H9 (cell line): ENCODE measurements at regions not wholly inside any gene's neighbourhood (a gene's known extent, or its start where the extent isn't known, plus 50 kb on each side); places are given as distances from the start of the nearest gene placed in this dataset.
"Not testable (repeated sequence)": the region's sequence is repeated elsewhere in the genome, so short reads cannot be mapped to it uniquely, and the experiment has no call there.

ENCODE experiments used
- DNase-seq: peaks from one replicate; pipeline ENCODE4 v3.0.0-alpha.2; 2017
- H2AFZ ChIP-seq: one replicate; pipeline ENCODE4 v1.6.1; 2013; ENCODE audit warnings: mild to moderate bottlenecking, low read length, control low read depth, moderate library complexity
- H2AK5ac ChIP-seq: 2 replicates; pipeline ENCODE4 v1.6.1; 2013; ENCODE audit warnings: low read length, control low read depth, mixed read lengths; ENCODE audit not compliant: insufficient read length
- H2BK120ac ChIP-seq: one replicate; pipeline ENCODE4 v1.6.1; 2013; ENCODE audit warnings: low read depth, mild to moderate bottlenecking, low read length, control low read depth, inconsistent platforms; ENCODE audit not compliant: poor library complexity, severe bottlenecking
- H2BK12ac ChIP-seq: 2 replicates; pipeline ENCODE4 v1.6.1; 2013; ENCODE audit warnings: low read length, control low read depth, mixed read lengths, low read depth; ENCODE audit not compliant: insufficient read length
- H2BK15ac ChIP-seq: 2 replicates; pipeline ENCODE4 v1.6.1; 2013; ENCODE audit warnings: low read depth, low read length, control low read depth
- H2BK20ac ChIP-seq: one replicate; pipeline ENCODE4 v1.6.1; 2013; ENCODE audit warnings: low read depth, mild to moderate bottlenecking, low read length, control low read depth, inconsistent platforms; ENCODE audit not compliant: poor library complexity, severe bottlenecking
- H2BK5ac ChIP-seq: 2 replicates; pipeline ENCODE4 v1.6.1; 2013; ENCODE audit warnings: low read length, control low read depth, mixed read lengths; ENCODE audit not compliant: insufficient read length
- H3K14ac ChIP-seq: 2 replicates; pipeline ENCODE4 v1.6.1; 2013; ENCODE audit warnings: low read length, control low read depth; ENCODE audit not compliant: insufficient read depth
- H3K18ac ChIP-seq: 2 replicates; pipeline ENCODE4 v1.6.1; 2013; ENCODE audit warnings: low read depth, mild to moderate bottlenecking, mixed read lengths, low read length, control low read depth; ENCODE audit not compliant: insufficient read length
- H3K23ac ChIP-seq: 2 replicates; pipeline ENCODE4 v1.6.1; 2013; ENCODE audit warnings: low read length, control low read depth, mixed read lengths, low read depth; ENCODE audit not compliant: insufficient read length
- H3K23me2 ChIP-seq: 2 replicates; pipeline ENCODE4 v1.6.1; 2013; ENCODE audit warnings: low read depth, mild to moderate bottlenecking, mixed read lengths, low read length, control low read depth; ENCODE audit not compliant: insufficient read length, poor library complexity, severe bottlenecking
- H3K27ac ChIP-seq: 2 replicates; pipeline ENCODE4 v1.5.1; 2013; ENCODE audit warnings: low read length, control low read depth, mixed read lengths, low read depth; ENCODE audit not compliant: insufficient read length
- H3K27me3 ChIP-seq: 2 replicates; pipeline ENCODE4 v1.6.1; 2013; ENCODE audit warnings: low read length, control low read depth, inconsistent platforms; ENCODE audit not compliant: insufficient read depth
- H3K4ac ChIP-seq: 2 replicates; pipeline ENCODE4 v1.6.1; 2013; ENCODE audit warnings: low read depth, mild to moderate bottlenecking, control low read depth, inconsistent platforms, low read length, moderate library complexity
- H3K4me1 ChIP-seq: 2 replicates; pipeline ENCODE4 v1.6.1; 2013; ENCODE audit warnings: low read length, control low read depth, inconsistent platforms; ENCODE audit not compliant: insufficient read depth
- H3K4me2 ChIP-seq: 2 replicates; pipeline ENCODE4 v1.6.1; 2013; ENCODE audit warnings: low read length, control low read depth, mixed read lengths; ENCODE audit not compliant: insufficient read length, insufficient read depth
- H3K56ac ChIP-seq: 2 replicates; pipeline ENCODE4 v1.6.1; 2013; ENCODE audit warnings: low read depth, mild to moderate bottlenecking, mixed read lengths, low read length, control low read depth; ENCODE audit not compliant: insufficient read length
- H3K79me1 ChIP-seq: 2 replicates; pipeline ENCODE4 v1.6.1; 2013; ENCODE audit warnings: low read depth, mild to moderate bottlenecking, moderate library complexity, low read length, control low read depth, inconsistent platforms; ENCODE audit not compliant: insufficient read depth, poor library complexity, severe bottlenecking
- H3K79me2 ChIP-seq: 2 replicates; pipeline ENCODE4 v1.6.1; 2013; ENCODE audit warnings: low read length, control low read depth, inconsistent platforms; ENCODE audit not compliant: insufficient read depth
- H3K9ac ChIP-seq: 2 replicates; pipeline ENCODE4 v1.6.1; 2013; ENCODE audit warnings: low read length, control low read depth, mixed read lengths; ENCODE audit not compliant: insufficient read length; ENCODE audit errors: extremely low read depth
- H3K9me3 ChIP-seq: one replicate; pipeline ENCODE4 v1.6.1; 2013; ENCODE audit warnings: low read depth, low read length, inconsistent platforms; ENCODE audit not compliant: control insufficient read depth
- H3T11ph ChIP-seq: one replicate; pipeline ENCODE4 v1.6.1; 2013; ENCODE audit warnings: mild to moderate bottlenecking, low read length, control low read depth, inconsistent platforms
- H4K20me1 ChIP-seq: one replicate; pipeline ENCODE4 v1.6.1; 2013; ENCODE audit not compliant: control insufficient read depth, insufficient read length, insufficient read depth
- H4K5ac ChIP-seq: 2 replicates; pipeline ENCODE4 v1.6.1; 2013; ENCODE audit warnings: low read depth, mild to moderate bottlenecking, mixed read lengths, low read length, control low read depth; ENCODE audit not compliant: insufficient read length
- H4K8ac ChIP-seq: replicated peaks from 2 replicates; pipeline ENCODE4 v1.6.1; 2013; ENCODE audit warnings: low read length, control low read depth, mixed read lengths, low read depth; ENCODE audit not compliant: insufficient read length
- H4K91ac ChIP-seq: 2 replicates; pipeline ENCODE4 v1.6.1; 2013; ENCODE audit warnings: low read depth, mild to moderate bottlenecking, moderate library complexity, mixed read lengths, low read length, control low read depth; ENCODE audit not compliant: insufficient read length
- H3K27ac Mint-ChIP-seq, 3 experiments: 2 replicates in 2 of 3; 3 replicates in 1 of 3; pipeline ENCODE4 v1.8.0; 2020 to 2021; ENCODE audit warnings: mixed read lengths in 3 of 3, mild to moderate bottlenecking in 1 of 3, moderate library complexity in 1 of 3
- H3K27me3 Mint-ChIP-seq: 2 replicates; pipeline ENCODE4 v1.8.0; 2021; ENCODE audit warnings: low read depth, mild to moderate bottlenecking, moderate library complexity, mixed read lengths
- H3K36me3 Mint-ChIP-seq, 3 experiments: 2 replicates in 2 of 3; 3 replicates in 1 of 3; pipeline ENCODE4 v1.8.0; 2020 to 2021; ENCODE audit warnings: low read depth in 3 of 3, mixed read lengths in 3 of 3; ENCODE audit not compliant: insufficient read depth in 1 of 3
- H3K4me1 Mint-ChIP-seq, 2 experiments: 2 replicates each; pipeline ENCODE4 v1.8.0; 2020; ENCODE audit warnings: mixed read lengths in 2 of 2
- H3K4me3 Mint-ChIP-seq, 2 experiments: 2 replicates in 1 of 2; 3 replicates in 1 of 2; pipeline ENCODE4 v1.8.0; 2020 to 2021; ENCODE audit warnings: mild to moderate bottlenecking in 2 of 2, mixed read lengths in 2 of 2, moderate library complexity in 1 of 2
- H3K9me3 Mint-ChIP-seq, 2 experiments: 2 replicates in 1 of 2; 3 replicates in 1 of 2; pipeline ENCODE4 v1.8.0; 2020; ENCODE audit warnings: mild to moderate bottlenecking in 2 of 2, mixed read lengths in 2 of 2, moderate library complexity in 1 of 2
- CTCF ChIP-seq: fragments of 200-600 bp; sonication (generic); conservative IDR thresholded peaks from 3 replicates; pipeline ENCODE4 v1.8.0; 2021; ENCODE audit warnings: antibody characterized with exemption, mild to moderate bottlenecking
- WGBS: extraction: QIAGEN DNeasy Blood & Tissue Kit; methylation state at CpG from one replicate; pipeline ENCODE4 v1.1.7; 2013; ENCODE audit warnings: missing lambda C conversion rate, low lambda C conversion rate, mixed read lengths; ENCODE audit not compliant: insufficient read length; ENCODE audit errors: extremely low coverage; 5-methylcytosine and 5-hydroxymethylcytosine counted together

- TF ChIP-seq CTCF, result no peak
- H2BK120ac ChIP-seq, result no peak overlapping the region
- no peak overlapping the region for H3K23ac ChIP-seq
- no peak overlapping the region for H3T11ph ChIP-seq
- H4K20me1 ChIP-seq, result no peaks in the 10 kb centered on the region
- Mint-ChIP-seq H3K4me1 (peaks cover 6 to 9% of the 10 kb centered on the region in 2 experiments), H3K36me3 (no peaks in the 10 kb centered on the region), H3K9me3 (no peaks in the 10 kb centered on the region), H3K27me3 (no peaks in the 10 kb centered on the region), H3K27ac (no peak overlapping the region), H3K4me3 (no peak overlapping the region)
- no peak overlapping the region for H2BK12ac ChIP-seq
- no peak overlapping the region for H2BK15ac ChIP-seq
- H3K9me3 ChIP-seq, result no peaks in the 10 kb centered on the region
- no peak overlapping the region for H4K91ac ChIP-seq
- H3K27me3 ChIP-seq, result no peaks in the 10 kb centered on the region
- H3K56ac ChIP-seq, result no peak overlapping the region
- no peak overlapping the region for H3K4ac ChIP-seq
- no peaks in the 10 kb centered on the region for H3K23me2 ChIP-seq
- no peak overlapping the region for H3K4me2 ChIP-seq
- no CpG with 5 or more reads among the region's 4 CpGs for WGBS
- no peak overlapping the region for H2AK5ac ChIP-seq
- no peak overlapping the region for H3K14ac ChIP-seq
- no peaks in the 10 kb centered on the region for H3K79me1 ChIP-seq
- H4K8ac ChIP-seq, result no peak overlapping the region
- no peak for DNase-seq
- H3K79me2 ChIP-seq, result no peaks in the 10 kb centered on the region
- H2BK5ac ChIP-seq, result no peak overlapping the region
- H2AFZ ChIP-seq, result no peak overlapping the region
- H3K9ac ChIP-seq, result no peak overlapping the region
- no peaks in the 10 kb centered on the region for H3K4me1 ChIP-seq
- no peak overlapping the region for H4K5ac ChIP-seq
- no peak overlapping the region for H3K18ac ChIP-seq
- H2BK20ac ChIP-seq, result no peak overlapping the region
- H3K27ac ChIP-seq, result no peak overlapping the region
Measured at GRCh38 chr4:138774940-138775339, 240.6 kb upstream of the NOCT start.

GRCh38 chr4:138774125-138774524 lies 241.5 kb upstream of the NOCT start:
- not testable (repeated sequence) for H2BK5ac ChIP-seq, H2AFZ ChIP-seq, H3K9me3 Mint-ChIP-seq, H3K36me3 Mint-ChIP-seq, H3K23ac ChIP-seq, H4K5ac ChIP-seq, H4K91ac ChIP-seq, H3K18ac ChIP-seq, H3K27ac Mint-ChIP-seq, H3K27ac ChIP-seq, H3K27me3 ChIP-seq, H3K14ac ChIP-seq, H2AK5ac ChIP-seq, H3K4me2 ChIP-seq, H2BK120ac ChIP-seq, H3K56ac ChIP-seq, H2BK15ac ChIP-seq, H4K8ac ChIP-seq, H3K23me2 ChIP-seq, H3T11ph ChIP-seq, H3K4me3 Mint-ChIP-seq, DNase-seq, H2BK12ac ChIP-seq, H3K27me3 Mint-ChIP-seq, H3K4me1 Mint-ChIP-seq, H3K79me2 ChIP-seq, H2BK20ac ChIP-seq, H4K20me1 ChIP-seq, H3K4me1 ChIP-seq, H3K79me1 ChIP-seq, H3K9me3 ChIP-seq, H3K9ac ChIP-seq, H3K4ac ChIP-seq
- WGBS, result no CpG with 5 or more reads among the region's 4 CpGs
